T-helper 1 cell (primary cell): ENCODE measurements at regions not wholly inside any gene's neighbourhood (a gene's known extent, or its start where the extent isn't known, plus 50 kb on each side); places are given as distances from the start of the nearest gene placed in this dataset.
"Not testable (repeated sequence)": the region's sequence is repeated elsewhere in the genome, so short reads cannot be mapped to it uniquely, and the experiment has no call there.

Source experiments
- DNase-seq, 5 donors: peaks; one replicate each; pipeline ENCODE4 v3.0.0-alpha.2; 2012 to 2020

DNA sequence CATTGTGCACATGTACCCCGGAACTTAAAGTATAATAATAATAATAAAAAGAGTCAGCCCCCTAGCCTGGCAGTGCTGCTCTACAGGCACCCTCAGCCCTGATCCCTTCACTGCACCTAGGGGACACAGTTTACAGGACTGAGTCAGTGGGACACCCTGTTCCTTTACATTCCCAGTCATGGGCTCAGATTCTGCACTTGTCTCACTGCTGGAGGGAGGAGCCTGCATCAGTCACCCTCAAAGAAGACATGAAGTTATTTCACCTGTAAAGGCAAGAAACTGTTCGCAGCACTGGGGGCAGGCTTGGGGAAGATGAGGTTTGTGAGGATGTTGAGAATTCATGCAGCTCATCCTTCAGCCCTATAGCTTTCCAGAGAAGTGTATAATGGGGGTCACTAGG is 50.7 kb upstream of the VPREB1 start:
- DNase-seq, result no peak

DNA sequence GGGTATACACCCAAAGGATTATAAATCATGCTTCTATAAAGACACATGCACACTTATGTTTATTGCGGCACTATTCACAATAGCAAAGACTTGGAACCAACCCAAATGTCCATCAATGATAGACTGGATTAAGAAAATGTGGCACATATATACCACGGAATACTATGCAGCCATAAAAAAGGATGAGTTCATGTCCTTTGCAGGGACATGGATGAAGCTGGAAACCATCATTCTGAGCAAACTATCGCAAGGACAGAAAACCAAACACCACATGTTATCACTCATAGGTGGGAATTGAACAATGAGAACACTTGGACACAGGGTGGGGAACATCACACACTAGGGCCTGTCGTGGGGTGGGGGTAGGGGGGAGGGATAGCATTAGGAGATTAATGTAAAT is 51.1 kb upstream of the VPREB1 start:
- not testable (repeated sequence) for DNase-seq

DNA sequence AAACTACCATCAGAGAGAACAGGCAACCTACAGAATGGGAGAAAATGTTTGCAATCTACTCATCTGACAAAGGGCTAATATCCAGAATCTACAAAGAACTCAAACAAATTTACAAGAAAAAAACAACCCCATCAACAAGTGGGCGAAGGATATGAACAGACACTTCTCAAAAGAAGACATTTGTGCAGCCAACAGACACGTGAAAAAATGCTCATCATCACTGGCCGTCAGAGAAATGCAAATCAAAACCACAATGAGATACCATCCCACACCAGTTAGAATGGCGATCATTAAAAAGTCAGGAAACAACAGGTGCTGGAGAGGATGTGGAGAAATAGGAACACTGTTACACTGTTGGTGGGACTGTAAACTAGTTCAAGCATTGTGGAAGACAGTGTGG is 51.6 kb upstream of the VPREB1 start:
- DNase-seq, result not testable (repeated sequence)

DNA sequence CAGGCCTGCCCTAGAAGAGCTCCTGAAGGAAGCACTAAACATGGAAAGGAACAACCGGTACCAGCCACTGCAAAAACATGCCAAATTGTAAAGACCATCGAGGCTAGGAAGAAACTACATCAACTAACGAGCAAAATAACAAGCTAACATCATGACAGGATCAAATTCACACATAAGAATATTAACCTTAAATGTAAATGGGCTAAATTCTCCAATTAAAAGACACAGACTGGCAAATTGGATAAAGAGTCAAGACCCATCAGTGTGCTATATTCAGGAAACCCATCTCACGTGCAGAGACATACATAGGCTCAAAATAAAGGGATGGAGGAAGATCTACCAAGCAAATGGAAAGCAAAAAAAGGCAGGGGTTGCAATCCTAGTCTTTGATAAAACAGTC is 54.8 kb upstream of the VPREB1 start:
- DNase-seq, result not testable (repeated sequence)

DNA sequence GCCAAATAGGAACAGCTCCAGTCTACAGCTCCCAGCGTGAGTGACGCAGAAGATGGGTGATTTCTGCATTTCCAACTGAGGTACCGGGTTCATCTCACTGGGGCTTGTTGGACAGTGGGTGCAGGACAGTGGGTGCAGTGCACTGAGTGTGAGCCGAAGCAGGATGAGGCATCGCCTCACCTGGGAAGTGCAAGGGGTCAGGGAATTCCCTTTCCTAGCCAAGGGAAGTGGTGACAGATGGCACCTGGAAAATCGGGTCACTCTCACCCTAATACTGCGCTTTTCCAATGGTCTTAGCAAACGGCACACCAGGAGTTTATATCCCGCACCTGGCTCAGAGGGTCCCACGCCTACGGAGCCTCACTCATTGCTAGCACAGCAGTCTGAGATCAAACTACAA is 56.7 kb upstream of the VPREB1 start:
- DNase-seq, result not testable (repeated sequence)

DNA sequence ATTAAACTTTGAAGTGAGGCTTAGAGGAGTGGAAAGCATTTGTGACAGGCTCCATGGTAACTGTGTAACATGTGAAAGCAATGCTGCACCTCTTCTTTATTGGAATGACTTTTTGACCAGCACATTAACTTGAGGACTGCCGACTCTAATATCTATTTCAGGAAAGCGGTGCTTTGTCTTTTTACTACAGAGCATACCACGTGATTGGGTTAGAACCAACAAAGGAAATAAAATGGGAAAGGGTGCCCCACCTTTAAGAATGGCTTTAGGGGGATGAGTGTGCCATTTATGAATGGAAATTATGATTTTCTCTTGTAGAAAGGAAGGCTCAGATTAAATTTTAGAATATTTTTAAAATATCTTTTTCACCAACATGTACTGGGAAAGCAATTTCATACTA is 57.3 kb upstream of the VPREB1 start:
- DNase-seq, result no peak

DNA sequence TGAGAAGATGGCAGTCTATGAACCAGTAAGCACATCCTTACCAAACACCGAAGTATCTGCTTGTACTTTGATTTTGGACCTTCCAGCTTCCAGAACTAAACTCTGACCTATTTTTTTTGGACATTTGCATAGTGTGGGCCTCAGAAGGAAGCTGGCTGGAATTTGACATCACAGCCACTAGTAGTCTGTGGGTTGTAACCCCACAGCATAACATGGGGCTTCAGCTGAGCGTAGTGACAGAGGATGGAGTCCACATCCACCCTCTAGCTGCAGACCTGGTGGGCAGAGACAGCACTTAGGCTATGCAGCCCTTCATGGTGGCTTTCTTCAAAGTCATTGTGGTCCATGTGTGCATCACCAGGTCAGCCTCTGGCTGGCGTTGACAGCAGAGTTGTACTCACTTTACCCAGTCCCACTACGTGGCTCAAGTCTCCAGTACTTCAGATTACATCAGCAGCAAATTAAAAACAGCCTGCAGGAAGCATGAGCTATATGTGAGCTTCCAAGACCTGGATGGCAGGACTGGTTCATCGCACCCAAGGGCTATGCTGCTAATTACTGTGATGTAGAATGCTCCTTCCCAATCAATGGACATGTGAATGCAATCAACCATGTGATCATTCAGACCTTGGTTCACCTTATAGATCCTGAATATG is 58.6 kb upstream of the VPREB1 start:
- no peak for DNase-seq

DNA sequence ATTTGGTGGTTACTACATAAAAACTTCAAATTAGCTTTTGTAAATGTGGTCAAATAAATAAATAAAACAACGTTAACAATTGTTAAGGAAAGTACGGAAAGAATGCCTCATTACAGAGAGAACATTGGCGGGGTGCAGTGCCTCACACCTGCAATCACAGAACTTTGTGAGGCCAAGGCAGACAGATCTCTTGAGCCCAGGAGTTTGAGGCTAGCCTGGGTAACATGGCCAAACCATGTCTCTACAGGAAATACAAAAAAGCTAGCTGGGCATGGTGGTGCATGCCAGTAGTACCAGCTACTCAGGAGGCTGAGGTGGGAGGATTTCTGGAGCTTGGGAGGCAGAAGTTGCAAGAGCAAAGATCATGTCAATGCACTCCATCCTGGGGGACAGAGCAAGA is 59.4 kb upstream of the VPREB1 start:
- no peak for DNase-seq

DNA sequence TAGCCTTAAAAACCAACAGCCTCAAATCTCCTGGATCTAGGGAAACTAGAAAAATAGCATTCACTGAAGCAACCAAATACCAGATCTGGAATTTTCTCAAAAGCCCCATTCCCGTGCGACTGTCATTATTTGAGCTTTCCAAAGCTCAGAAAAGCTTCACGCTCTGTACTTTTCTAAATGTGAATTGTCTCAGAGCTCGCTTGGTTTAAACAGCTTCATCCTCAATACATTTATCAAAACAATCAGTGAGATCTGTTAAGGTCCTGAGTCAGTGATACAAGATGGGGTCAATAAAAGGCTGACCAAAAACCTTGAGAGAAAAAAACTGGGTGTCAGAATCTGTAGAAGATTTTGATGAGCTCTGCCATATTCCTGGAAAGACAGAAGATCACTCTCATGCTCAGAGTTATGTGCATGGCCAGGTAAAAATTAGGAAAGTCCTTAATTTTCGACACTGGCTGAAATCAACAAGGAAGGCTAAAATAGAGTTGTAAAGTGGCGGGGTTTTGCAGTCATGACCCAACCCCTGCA is 60.2 kb upstream of the VPREB1 start:
- DNase-seq, result no peak

DNA sequence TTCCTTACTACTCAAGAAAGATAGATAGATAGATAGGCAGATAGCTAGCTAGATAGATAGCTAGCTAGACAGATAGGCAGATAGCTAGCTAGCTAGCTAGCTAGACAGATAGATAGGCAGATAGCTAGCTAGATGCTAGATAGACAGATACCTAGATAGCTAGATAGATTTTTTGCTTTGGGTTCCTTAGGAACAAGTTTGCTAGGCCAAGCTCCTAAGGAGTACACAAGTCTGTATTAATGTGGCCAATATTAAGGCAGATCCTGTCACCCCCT is 61.7 kb upstream of the VPREB1 start:
- no peak for DNase-seq

DNA sequence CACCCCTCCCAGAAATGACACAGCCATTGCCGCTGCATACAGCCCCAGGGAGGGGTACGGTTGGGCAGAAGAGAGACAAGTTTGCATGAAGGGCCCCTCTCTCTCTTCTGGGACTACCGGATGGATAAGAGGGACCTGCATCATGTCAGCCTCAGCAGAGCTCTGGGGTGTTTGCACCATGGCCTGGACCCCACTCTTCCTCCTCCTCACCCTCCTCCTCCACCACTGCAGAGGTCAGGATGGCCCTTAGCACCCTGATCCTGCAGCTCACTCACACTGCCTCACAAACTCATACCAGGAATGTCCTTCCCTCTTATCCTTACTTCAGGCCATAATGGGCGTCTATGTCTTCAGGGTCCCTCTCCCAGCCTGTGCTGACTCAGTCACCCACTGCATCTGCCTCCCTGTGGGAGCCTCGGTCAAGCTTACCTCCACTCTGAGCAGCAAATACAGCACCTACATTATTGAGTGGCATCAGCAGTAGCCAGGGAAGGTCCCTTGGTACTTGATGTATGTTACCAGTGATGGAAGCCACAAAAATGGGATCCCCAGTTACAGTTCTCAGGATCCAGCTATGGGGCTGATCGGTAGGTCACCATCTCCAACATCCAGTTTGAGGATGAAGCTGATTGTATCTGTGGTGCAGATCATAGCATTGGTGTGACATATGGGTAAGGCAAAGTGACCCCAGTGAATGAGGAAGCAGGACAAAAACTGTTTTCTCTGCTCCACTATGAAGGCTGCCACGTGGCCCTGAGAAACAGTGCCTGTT is 62.2 kb upstream of the VPREB1 start:
- DNase-seq, result no peak

DNA sequence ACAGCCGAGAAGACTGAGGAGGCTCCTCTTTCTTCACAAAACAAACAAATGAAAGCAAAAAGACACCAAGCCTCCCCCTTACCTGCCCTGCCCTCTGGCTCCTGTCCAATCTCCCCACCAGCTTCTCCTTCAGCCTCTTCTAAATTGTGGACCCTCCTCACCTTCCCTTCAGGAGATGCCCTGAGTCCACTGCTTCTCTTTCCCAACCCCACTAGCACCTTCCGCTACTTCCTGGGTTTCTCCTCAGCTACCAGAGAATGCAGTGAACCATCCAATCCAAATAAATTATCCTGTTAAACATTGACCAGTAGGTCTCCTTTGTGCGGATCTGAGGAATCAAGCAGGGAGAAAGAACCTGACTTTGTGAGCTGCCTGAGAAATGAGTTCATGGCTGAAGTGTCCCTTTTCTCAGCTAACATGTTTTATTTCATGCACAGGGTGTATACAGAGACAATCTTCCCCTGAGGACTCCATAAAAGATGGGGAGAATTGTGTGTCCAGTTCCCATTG is 63.2 kb upstream of the VPREB1 start:
- no peak for DNase-seq

DNA sequence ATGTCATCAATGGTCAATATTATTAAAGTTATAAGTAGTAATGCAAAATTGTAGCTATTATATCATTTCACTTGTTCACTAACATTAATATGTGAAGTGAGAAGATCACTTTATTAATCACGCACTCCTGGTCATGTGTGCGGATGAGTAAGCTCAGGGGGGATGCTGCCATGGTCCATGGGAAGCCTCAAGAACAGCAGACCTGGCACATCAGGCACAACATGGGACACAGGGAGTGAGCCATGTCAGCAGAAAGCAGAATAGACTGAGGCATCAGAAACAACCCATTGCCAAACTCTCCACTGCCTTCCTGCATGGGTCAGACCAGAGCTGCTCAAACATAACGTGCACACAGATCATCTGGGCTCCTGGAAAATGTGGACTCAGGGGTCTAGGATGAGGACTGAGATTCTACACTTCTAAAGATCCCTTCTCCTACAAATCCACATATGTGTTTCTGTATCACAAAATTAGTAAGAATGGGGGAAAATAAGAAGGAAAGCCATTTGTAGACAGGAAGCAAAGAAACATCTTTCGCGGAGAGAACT is 63.8 kb upstream of the VPREB1 start:
- no peak for DNase-seq

DNA sequence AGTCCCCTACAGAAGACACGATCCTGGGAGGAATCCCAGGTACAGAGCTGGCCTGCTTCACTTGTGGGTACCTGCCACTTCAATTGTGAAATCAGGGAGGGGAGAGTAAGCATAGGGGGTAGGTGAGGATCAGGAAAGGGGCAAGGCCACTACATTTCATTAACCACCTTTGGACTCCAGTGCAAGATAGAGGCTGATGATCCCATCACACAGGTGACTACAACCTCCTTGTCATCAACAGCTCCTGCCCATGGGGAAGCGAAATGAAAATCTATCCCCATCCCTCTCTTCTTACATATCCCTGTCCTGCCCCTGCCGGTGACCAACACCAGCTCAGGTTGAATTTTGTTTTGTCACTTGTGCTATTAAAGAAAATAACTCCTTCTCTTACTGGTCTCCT is 64.7 kb upstream of the VPREB1 start:
- no peak for DNase-seq

DNA sequence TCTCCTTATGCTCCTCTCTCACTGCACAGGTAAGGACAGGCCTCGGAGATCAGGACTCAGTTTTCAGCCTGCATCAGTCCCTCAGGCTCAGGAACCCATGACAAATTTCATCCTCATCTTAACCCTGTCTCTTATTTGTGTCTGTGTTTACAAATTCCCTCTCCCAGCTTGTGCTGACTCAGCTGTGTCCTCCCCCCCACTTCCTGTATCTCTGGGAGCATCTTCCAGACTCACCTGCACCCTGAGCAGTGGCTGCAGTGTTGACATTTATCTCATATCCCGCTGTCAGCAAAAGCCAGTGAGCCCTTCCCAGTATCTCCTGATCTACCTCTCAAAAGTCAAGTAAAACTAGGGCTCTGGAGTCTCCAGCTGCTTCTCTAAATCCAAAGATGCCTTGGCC is 65.6 kb upstream of the VPREB1 start:
- DNase-seq, result no peak

DNA sequence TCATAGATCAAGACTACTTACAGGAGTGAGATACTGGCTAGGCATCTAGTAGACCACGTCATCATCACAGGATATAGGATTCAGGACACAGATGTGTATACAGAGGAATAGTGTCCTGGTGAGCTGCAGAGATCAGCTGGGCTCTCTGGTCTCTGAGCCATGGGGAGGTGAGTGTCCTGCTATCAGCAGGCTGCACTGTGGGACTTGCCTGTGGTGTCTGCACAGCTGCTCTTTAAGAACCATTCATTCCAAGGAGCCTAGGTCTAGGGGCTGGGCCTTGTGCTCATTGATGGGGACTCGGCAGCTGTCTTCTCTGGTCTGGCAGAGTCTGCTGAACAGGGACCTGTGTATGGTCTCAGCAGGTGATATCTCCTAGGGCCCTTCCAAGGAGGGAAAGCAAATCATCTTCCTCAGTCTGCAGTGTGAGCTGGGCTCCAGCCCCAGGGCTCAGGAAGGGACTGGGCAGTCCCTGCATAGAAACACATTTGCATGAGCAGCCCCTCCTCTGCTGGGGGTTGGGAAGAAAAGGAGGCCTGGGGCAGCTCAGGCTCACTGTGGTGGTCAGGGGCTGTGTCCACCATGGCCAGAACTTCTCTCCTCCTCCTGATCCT is 66.1 kb upstream of the VPREB1 start:
- DNase-seq, result no peak

DNA sequence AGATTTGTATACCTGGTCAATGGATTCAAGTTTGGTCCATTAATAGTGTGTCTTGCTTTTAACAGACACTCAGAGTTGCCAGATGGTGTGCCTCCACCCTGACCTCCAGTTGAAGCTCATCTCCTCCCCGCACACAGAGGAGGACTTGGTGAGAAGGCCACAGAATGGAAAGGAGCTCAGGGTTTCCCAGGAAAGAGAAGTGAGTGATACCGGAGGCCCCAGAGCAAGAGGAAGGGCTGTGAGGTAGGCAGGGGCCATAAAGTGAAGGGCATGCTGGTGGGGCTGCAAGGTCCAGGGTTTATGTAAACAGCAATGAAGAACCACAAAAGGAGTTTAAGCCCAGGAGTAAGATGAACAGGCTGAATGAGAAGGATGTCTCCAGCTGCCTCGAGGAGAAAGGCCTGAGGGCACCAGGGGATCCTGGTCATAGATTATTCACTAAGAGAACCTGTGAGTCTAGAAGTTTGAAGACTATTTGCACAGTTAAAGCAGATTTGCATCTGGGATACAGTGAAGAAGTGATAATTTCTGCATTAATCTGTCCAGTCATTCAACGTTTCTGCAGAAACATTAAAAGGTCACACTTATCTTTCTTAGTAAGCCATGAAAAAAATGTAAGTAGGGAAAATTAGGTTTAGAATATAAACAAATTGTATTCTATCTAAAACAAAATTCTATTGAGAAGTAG is 67.5 kb upstream of the VPREB1 start:
- no peak for DNase-seq

DNA sequence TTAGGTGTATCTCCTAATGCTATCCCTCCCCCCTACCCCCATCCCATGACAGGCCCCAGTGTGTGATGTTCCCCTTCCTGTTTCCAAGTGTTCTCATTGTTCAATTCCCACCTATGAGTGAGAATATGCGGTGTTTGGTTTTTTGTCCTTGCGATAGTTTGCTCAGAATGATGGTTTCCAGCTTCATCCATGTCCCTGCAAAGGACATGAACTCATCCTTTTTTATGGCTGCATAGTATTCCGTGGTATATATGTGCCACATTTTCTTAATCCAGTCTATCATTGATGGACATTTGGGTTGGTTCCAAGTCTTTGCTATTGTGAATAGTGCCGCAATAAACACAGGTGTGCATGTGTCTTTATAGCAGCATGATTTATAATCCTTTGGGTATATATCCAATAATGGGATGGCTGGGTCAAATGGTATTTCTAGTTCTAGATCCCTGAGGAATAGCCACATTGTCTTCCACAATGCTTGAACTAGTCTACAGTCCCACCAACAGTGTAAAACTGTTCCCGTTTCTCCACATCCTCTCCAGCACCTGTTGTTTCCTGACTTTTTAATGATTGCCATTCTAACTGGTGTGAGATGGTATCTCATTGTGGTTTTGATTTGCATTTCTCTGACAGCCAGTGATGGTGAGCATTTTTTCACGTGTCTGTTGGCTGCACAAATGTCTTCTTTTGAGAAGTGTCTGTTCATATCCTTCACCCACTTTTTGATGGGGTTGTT is 71.5 kb upstream of the VPREB1 start:
- DNase-seq, result not testable (repeated sequence)

DNA sequence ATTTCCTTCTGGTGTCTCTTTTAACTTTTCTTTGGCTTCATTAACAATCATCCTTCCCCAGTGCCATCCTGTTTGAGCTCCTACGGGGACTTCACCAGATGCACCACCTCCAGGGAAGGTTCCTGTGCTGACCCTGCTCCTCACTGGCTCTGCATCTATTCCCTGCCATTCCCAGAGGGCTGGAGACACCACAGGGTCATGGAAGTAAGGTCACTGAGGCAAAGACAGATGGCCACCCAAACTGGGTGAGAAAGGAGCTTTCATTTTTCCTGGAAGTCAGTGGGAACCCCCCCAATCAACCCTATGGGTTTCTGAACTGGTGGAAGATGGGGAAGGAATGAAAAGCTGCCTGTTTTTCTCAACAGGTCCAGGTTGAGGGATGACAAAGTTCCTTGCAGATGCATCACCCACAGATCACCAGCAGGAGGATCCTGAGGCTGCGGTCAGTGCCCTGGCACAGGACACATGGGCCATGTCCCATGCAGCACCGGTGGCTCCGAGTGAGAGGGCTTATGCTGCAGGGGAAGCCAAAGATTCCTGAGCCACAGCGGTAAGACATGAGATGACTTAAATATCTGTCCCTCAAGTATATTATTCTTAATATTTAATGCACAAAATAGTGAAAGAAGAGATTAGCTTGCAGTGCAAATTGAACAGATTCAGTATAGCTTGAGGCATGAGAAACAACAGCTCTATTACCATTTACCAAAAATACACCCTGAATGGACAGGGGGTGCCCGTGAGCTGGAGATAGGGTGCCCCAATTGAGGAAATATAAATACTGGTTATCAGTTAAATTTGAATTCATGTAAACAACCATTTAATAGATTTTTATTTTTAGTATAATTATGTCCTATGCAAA is 73.0 kb upstream of the VPREB1 start:
- no peak for DNase-seq

DNA sequence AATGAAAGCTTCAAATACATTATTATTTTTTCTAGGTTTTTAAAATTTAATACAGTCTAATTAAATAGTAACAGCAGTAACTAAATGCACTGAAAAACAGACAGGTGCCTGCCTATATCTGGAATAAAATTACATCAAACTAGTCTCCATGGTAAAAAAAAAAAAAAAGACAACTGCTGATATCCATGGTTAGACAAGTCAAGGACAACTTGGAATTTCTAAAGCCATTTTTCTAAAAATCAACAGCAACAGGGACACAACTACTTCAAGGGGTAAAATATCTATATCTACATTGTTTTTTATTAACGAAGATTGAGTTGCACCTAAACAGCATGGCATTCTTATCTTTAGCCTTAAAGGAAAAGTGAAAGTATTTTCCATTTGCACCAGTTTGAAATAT is 74.7 kb upstream of the VPREB1 start:
- no peak for DNase-seq
